Mesothelial cell of epicardium (in vitro differentiated cells): ENCODE measurements at regions not wholly inside any gene's neighbourhood (a gene's known extent, or its start where the extent isn't known, plus 50 kb on each side); places are given as distances from the start of the nearest gene placed in this dataset.

ENCODE experiments used
- DNase-seq, 2 experiments: peaks; one replicate each; pipeline ENCODE4 v3.0.0; 2021; ENCODE audit warnings: low spot score in 2 of 2; ENCODE audit not compliant: unreplicated experiment in 2 of 2
- H3K27ac Mint-ChIP-seq: 2 replicates; pipeline ENCODE4 v1.8.0; 2021; ENCODE audit warnings: mixed read lengths
- H3K27me3 Mint-ChIP-seq: 2 replicates; pipeline ENCODE4 v1.8.0; 2021; ENCODE audit warnings: low read depth, mixed read lengths
- H3K36me3 Mint-ChIP-seq: 2 replicates; pipeline ENCODE4 v1.8.0; 2021; ENCODE audit warnings: mixed read lengths
- H3K4me1 Mint-ChIP-seq: 2 replicates; pipeline ENCODE4 v1.8.0; 2021; ENCODE audit warnings: mixed read lengths
- H3K4me3 Mint-ChIP-seq: 2 replicates; pipeline ENCODE4 v1.8.0; 2021; ENCODE audit warnings: mild to moderate bottlenecking, moderate library complexity, mixed read lengths
- H3K9me3 Mint-ChIP-seq: 2 replicates; pipeline ENCODE4 v1.8.0; 2021; ENCODE audit warnings: mixed read lengths
- CTCF ChIP-seq: fragments of 200-600 bp; sonication (generic); IDR thresholded peaks from one replicate; pipeline ENCODE4 v1.5.0; 2021; ENCODE audit warnings: antibody characterized with exemption; ENCODE audit not compliant: unreplicated experiment

- H3K9me3 Mint-ChIP-seq: no peaks in the 10 kb centered on the region
- DNase-seq: no peak
- H3K4me1 Mint-ChIP-seq: peaks cover 2% of the 10 kb centered on the region
- no peak for TF ChIP-seq CTCF
- no peak overlapping the region for H3K27ac Mint-ChIP-seq
- H3K36me3 Mint-ChIP-seq: no peaks in the 10 kb centered on the region
- peaks cover 1% of the 10 kb centered on the region for H3K27me3 Mint-ChIP-seq
- H3K4me3 Mint-ChIP-seq: no peak overlapping the region
Measured at GRCh38 chr9:86893811-86894490, 53.4 kb downstream of the GAS1 start.

GRCh38 chr9:86892576-86892975, 54.7 kb downstream of the GAS1 start:
- TF ChIP-seq CTCF: no peak
- Mint-ChIP-seq H3K27me3 (peaks cover 1% of the 10 kb centered on the region), H3K4me1 (peaks cover 2% of the 10 kb centered on the region), H3K36me3 (no peaks in the 10 kb centered on the region), H3K9me3 (no peaks in the 10 kb centered on the region), H3K4me3 (no peak overlapping the region), H3K27ac (no peak overlapping the region)
- DNase-seq: no peak

GRCh38 chr9:86891886-86892437, 55.3 kb downstream of the GAS1 start:
- DNase-seq: no peak
- H3K9me3 Mint-ChIP-seq: no peaks in the 10 kb centered on the region
- H3K36me3 Mint-ChIP-seq: no peaks in the 10 kb centered on the region
- TF ChIP-seq CTCF: no peak
- H3K4me3 Mint-ChIP-seq: no peak overlapping the region
- H3K27me3 Mint-ChIP-seq: peaks cover 1% of the 10 kb centered on the region
- H3K27ac Mint-ChIP-seq: no peak overlapping the region
- peaks cover 2% of the 10 kb centered on the region for H3K4me1 Mint-ChIP-seq

GRCh38 chr9:86891091-86891490, 56.2 kb downstream of the GAS1 start:
- Mint-ChIP-seq H3K4me3 (no peak overlapping the region), H3K27ac (no peak overlapping the region), H3K4me1 (no peaks in the 10 kb centered on the region), H3K9me3 (no peaks in the 10 kb centered on the region), H3K27me3 (peaks cover 1% of the 10 kb centered on the region), H3K36me3 (no peaks in the 10 kb centered on the region)
- no peak for TF ChIP-seq CTCF
- no peak for DNase-seq

- Mint-ChIP-seq H3K4me3 (no peak overlapping the region), H3K9me3 (no peaks in the 10 kb centered on the region), H3K4me1 (peaks cover 24% of the 10 kb centered on the region), H3K27ac (no peak overlapping the region), H3K27me3 (peaks cover 3% of the 10 kb centered on the region), H3K36me3 (no peaks in the 10 kb centered on the region)
- no peak for DNase-seq
- no peak for TF ChIP-seq CTCF
Measured at GRCh38 chr9:86885232-86885631, 62.1 kb downstream of the GAS1 start.
